WTC11 (cell line): ENCODE measurements at regions not wholly inside any gene's neighbourhood (a gene's known extent, or its start where the extent isn't known, plus 50 kb on each side); places are given as distances from the start of the nearest gene placed in this dataset.

Experiments
- ATAC-seq: fragments of 200-7000 bp; cut with Tn5 transposase; 2 replicates; pipeline ENCODE4 v1.10.0; 2021; ENCODE audit warnings: mild to moderate bottlenecking, moderate library complexity
- CTCF ChIA-PET: fragments of 300-600 bp; sonication (Branson Sonifier 250); formaldehyde crosslinking; loops from one replicate; lab custom pipeline; 2021; ENCODE audit warnings: antibody characterized with exemption; lab: Charles Lee
- POLR2A ChIA-PET: fragments of 350-600 bp; sonication (Branson Sonifier 250); formaldehyde crosslinking; loops from one replicate; lab custom pipeline; 2021; ENCODE audit warnings: antibody characterized with exemption; lab: Charles Lee
- DNase-seq: peaks from one replicate; pipeline ENCODE4 v3.0.0; 2021; ENCODE audit warnings: low spot score
- H3K27ac Mint-ChIP-seq: 2 replicates; pipeline ENCODE4 v1.8.0; 2021; ENCODE audit warnings: mixed read lengths
- H3K27me3 Mint-ChIP-seq: 2 replicates; pipeline ENCODE4 v1.8.0; 2021; ENCODE audit warnings: low read depth, mild to moderate bottlenecking, moderate library complexity, mixed read lengths
- H3K36me3 Mint-ChIP-seq: 2 replicates; pipeline ENCODE4 v1.8.0; 2021; ENCODE audit warnings: mixed read lengths
- H3K4me1 Mint-ChIP-seq: 2 replicates; pipeline ENCODE4 v1.8.0; 2022; ENCODE audit warnings: mixed read lengths
- H3K4me3 Mint-ChIP-seq: 2 replicates; pipeline ENCODE4 v1.8.0; 2021; ENCODE audit warnings: mild to moderate bottlenecking, moderate library complexity, mixed read lengths
- H3K9me3 Mint-ChIP-seq: 2 replicates; pipeline ENCODE4 v1.8.0; 2021; ENCODE audit warnings: mixed read lengths
- AFF4 ChIP-seq: sonication (generic); formaldehyde crosslinking; IDR thresholded peaks from 2 replicates; pipeline ENCODE4 v1.8.1; 2023; ENCODE audit warnings: mild to moderate bottlenecking, missing genetic modification reagents, borderline replicate concordance
- AR ChIP-seq: fragments of 250-450 bp; sonication (Bioruptor Pico); IDR thresholded peaks from 2 replicates; pipeline ENCODE4 v1.9.0; 2021; ENCODE audit warnings: mild to moderate bottlenecking
- ATF6 ChIP-seq: sonication (generic); formaldehyde crosslinking; IDR thresholded peaks from 2 replicates; pipeline ENCODE4 v1.8.1; 2023; ENCODE audit warnings: mild to moderate bottlenecking, missing genetic modification reagents
- JUN ChIP-seq: sonication (generic); formaldehyde crosslinking; IDR thresholded peaks from 2 replicates; pipeline ENCODE4 v1.8.0; 2023; ENCODE audit warnings: mild to moderate bottlenecking, missing genetic modification reagents
- NFATC4 ChIP-seq: fragments of 250-450 bp; sonication (Bioruptor Pico); IDR thresholded peaks from 2 replicates; pipeline ENCODE4 v1.9.0; 2021; ENCODE audit warnings: mild to moderate bottlenecking
- NR3C1 ChIP-seq: sonication (generic); formaldehyde crosslinking; conservative IDR thresholded peaks from 2 replicates; pipeline ENCODE4 v1.8.1; 2023; ENCODE audit warnings: low read depth, mild to moderate bottlenecking, missing genetic modification reagents
- SMAD4 ChIP-seq: sonication (generic); formaldehyde crosslinking; IDR thresholded peaks from 2 replicates; pipeline ENCODE4 v1.8.0; 2022; ENCODE audit warnings: mild to moderate bottlenecking, missing genetic modification reagents
- SP1 ChIP-seq: sonication (generic); formaldehyde crosslinking; conservative IDR thresholded peaks from 2 replicates; pipeline ENCODE4 v1.8.1; 2022; ENCODE audit warnings: missing genetic modification reagents
- TEAD4 ChIP-seq: sonication (generic); formaldehyde crosslinking; IDR thresholded peaks from 2 replicates; pipeline ENCODE4 v1.8.0; 2022; ENCODE audit warnings: mild to moderate bottlenecking, missing genetic modification reagents
- TP53 ChIP-seq: sonication (generic); formaldehyde crosslinking; IDR thresholded peaks from 2 replicates; pipeline ENCODE4 v1.8.1; 2023; ENCODE audit warnings: mild to moderate bottlenecking, missing genetic modification reagents
- ZNF263 ChIP-seq: sonication (generic); formaldehyde crosslinking; IDR thresholded peaks from 2 replicates; pipeline ENCODE4 v1.8.1; 2022; ENCODE audit warnings: low read depth, mild to moderate bottlenecking, moderate library complexity, missing genetic modification reagents
- ZNF317 ChIP-seq: sonication (generic); formaldehyde crosslinking; IDR thresholded peaks from 2 replicates; pipeline ENCODE4 v1.8.1; 2023; ENCODE audit warnings: low read depth, mild to moderate bottlenecking, moderate library complexity, missing genetic modification reagents, borderline replicate concordance
- ZNF423 ChIP-seq: fragments of 250-450 bp; sonication (Bioruptor Pico); IDR thresholded peaks from 2 replicates; pipeline ENCODE4 v2.1.2; 2022; ENCODE audit warnings: mild to moderate bottlenecking, moderate library complexity
- ZNF425 ChIP-seq: fragments of 250-450 bp; sonication (Bioruptor Pico); conservative IDR thresholded peaks from 2 replicates; pipeline ENCODE4 v1.9.0; 2021; ENCODE audit warnings: mild to moderate bottlenecking
- ZNF512 ChIP-seq: sonication (generic); formaldehyde crosslinking; IDR thresholded peaks from 2 replicates; pipeline ENCODE4 v1.8.1; 2022; ENCODE audit warnings: missing genetic modification reagents, borderline replicate concordance
- ZSCAN18 ChIP-seq: fragments of 250-450 bp; sonication (Bioruptor Pico); IDR thresholded peaks from 2 replicates; pipeline ENCODE4 v2.1.2; 2022; ENCODE audit warnings: mild to moderate bottlenecking, moderate library complexity
- TF ChIP-seq, protein P1 (sequence below): sonication (generic); formaldehyde crosslinking; IDR thresholded peaks from 2 replicates; pipeline ENCODE4 v1.8.1; 2023; ENCODE audit warnings: mild to moderate bottlenecking, missing genetic modification reagents, moderate library complexity
- TF ChIP-seq, protein P2 (sequence below): sonication (generic); formaldehyde crosslinking; conservative IDR thresholded peaks from 2 replicates; pipeline ENCODE4 v1.8.1; 2023; ENCODE audit warnings: mild to moderate bottlenecking, low read depth, missing genetic modification reagents, moderate library complexity

GRCh38 chr11:116614306-116615210 is 158.2 kb downstream of the BUD13 start:
- H3K36me3 Mint-ChIP-seq = no peaks in the 10 kb centered on the region
- H3K9me3 Mint-ChIP-seq = no peaks in the 10 kb centered on the region
- H3K4me1 Mint-ChIP-seq = no peaks in the 10 kb centered on the region
- DNase-seq = no peak
- ChIA-PET POLR2A (no interaction called here), CTCF (interaction anchor here (0.8 kb wide), 1 partner anchor 33 kb away, joined by 3 read pairs; no protein-coding TSS in a partner anchor)
- H3K27me3 Mint-ChIP-seq = peaks cover 7% of the 10 kb centered on the region
- no peak overlapping the region for H3K4me3 Mint-ChIP-seq
- no peak overlapping the region for H3K27ac Mint-ChIP-seq
- no peak for ATAC-seq
- TF ChIP-seq ATF6 (CRISPR knock-in tag) (no peak), TEAD4 (CRISPR knock-in tag) (no peak), ZNF263 (CRISPR knock-in tag) (no peak), AFF4 (CRISPR knock-in tag) (no peak), AR (CRISPR knock-in tag) (no peak), ZNF425 (CRISPR knock-in tag) (no peak), ZNF317 (CRISPR knock-in tag) (no peak), JUN (no peak), NFATC4 (CRISPR knock-in tag) (no peak), SP1 (CRISPR knock-in tag) (no peak), ZNF512 (CRISPR knock-in tag) (no peak), NR3C1 (CRISPR knock-in tag) (no peak), TP53 (CRISPR knock-in tag) (no peak), SMAD4 (CRISPR knock-in tag) (no peak), ZNF423 (CRISPR knock-in tag) (no peak), ZSCAN18 (CRISPR knock-in tag) (no peak)
- TF ChIP-seq, protein P1, sequence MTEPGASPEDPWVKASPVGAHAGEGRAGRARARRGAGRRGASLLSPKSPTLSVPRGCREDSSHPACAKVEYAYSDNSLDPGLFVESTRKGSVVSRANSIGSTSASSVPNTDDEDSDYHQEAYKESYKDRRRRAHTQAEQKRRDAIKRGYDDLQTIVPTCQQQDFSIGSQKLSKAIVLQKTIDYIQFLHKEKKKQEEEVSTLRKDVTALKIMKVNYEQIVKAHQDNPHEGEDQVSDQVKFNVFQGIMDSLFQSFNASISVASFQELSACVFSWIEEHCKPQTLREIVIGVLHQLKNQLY (CRISPR knock-in tag) = no peak
- TF ChIP-seq, protein P2, sequence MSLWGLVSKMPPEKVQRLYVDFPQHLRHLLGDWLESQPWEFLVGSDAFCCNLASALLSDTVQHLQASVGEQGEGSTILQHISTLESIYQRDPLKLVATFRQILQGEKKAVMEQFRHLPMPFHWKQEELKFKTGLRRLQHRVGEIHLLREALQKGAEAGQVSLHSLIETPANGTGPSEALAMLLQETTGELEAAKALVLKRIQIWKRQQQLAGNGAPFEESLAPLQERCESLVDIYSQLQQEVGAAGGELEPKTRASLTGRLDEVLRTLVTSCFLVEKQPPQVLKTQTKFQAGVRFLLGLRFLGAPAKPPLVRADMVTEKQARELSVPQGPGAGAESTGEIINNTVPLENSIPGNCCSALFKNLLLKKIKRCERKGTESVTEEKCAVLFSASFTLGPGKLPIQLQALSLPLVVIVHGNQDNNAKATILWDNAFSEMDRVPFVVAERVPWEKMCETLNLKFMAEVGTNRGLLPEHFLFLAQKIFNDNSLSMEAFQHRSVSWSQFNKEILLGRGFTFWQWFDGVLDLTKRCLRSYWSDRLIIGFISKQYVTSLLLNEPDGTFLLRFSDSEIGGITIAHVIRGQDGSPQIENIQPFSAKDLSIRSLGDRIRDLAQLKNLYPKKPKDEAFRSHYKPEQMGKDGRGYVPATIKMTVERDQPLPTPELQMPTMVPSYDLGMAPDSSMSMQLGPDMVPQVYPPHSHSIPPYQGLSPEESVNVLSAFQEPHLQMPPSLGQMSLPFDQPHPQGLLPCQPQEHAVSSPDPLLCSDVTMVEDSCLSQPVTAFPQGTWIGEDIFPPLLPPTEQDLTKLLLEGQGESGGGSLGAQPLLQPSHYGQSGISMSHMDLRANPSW (CRISPR knock-in tag) = no peak
